K562 (cell line): ENCODE measurements at regions not wholly inside any gene's neighbourhood (a gene's known extent, or its start where the extent isn't known, plus 50 kb on each side); places are given as distances from the start of the nearest gene placed in this dataset.

ENCODE experiments used
- ATF2 ChIP-seq: sonication (generic); formaldehyde crosslinking; IDR thresholded peaks from 2 replicates; pipeline ENCODE4 v1.8.1; 2022; ENCODE audit warnings: missing genetic modification reagents
- CHD2 ChIP-seq: IDR thresholded peaks from 2 replicates; pipeline ENCODE4 v1.6.1; 2011; ENCODE audit warnings: low read depth, low read length
- SREBF2 ChIP-seq: sonication (generic); formaldehyde crosslinking; IDR thresholded peaks from 2 replicates; pipeline ENCODE4 v1.4.0; 2020; ENCODE audit warnings: mild to moderate bottlenecking, missing genetic modification reagents
- ZKSCAN1 ChIP-seq: fragments of 150-350 bp; IDR thresholded peaks from 2 replicates; pipeline ENCODE4 v1.6.1; 2016; ENCODE audit warnings: low read depth, low read length

- no peak for TF ChIP-seq ZKSCAN1
- TF ChIP-seq CHD2: no peak
- TF ChIP-seq SREBF2 (CRISPR knock-in tag): no peak
- TF ChIP-seq ATF2 (CRISPR knock-in tag): no peak
Observed at GRCh38 chr10:108250936-108251620, 1086.6 kb upstream of the SORCS1 start.
